IPS-NIHi11 (cell line): ENCODE measurements at regions not wholly inside any gene's neighbourhood (a gene's known extent, or its start where the extent isn't known, plus 50 kb on each side); places are given as distances from the start of the nearest gene placed in this dataset.

Experiments
- DNase-seq: peaks from one replicate; pipeline ENCODE4 v3.0.0; 2012; ENCODE audit warnings: mixed read lengths, low spot score

GRCh38 chr7:94274828-94275227 lies 119.9 kb upstream of the COL1A2 start:
- no peak for DNase-seq

- no peak for DNase-seq
These were observed 118.7 kb upstream of the COL1A2 start for GRCh38 chr7:94276027-94276426.

- DNase-seq: peak; percentile 29
These were observed 117.9 kb upstream of the COL1A2 start for GRCh38 chr7:94276795-94277194.

GRCh38 chr7:94277236-94277635 lies 117.5 kb upstream of the COL1A2 start:
- DNase-seq: no peak

- DNase-seq: no peak
These were observed 113.8 kb upstream of the COL1A2 start for GRCh38 chr7:94280851-94281250.

- DNase-seq: no peak
These were observed 110.6 kb upstream of the COL1A2 start for GRCh38 chr7:94284104-94284503.

- no peak for DNase-seq
These were observed 108.6 kb upstream of the COL1A2 start for GRCh38 chr7:94286111-94286510.

- DNase-seq: no peak
These were observed 106.6 kb upstream of the COL1A2 start for GRCh38 chr7:94288096-94288495.

- peak; percentile 76 for DNase-seq
These were observed 105.6 kb upstream of the COL1A2 start for GRCh38 chr7:94289071-94289470.

- no peak for DNase-seq
These were observed 100.1 kb upstream of the COL1A2 start for GRCh38 chr7:94294471-94295131.

- no peak for DNase-seq
These were observed 98.8 kb upstream of the COL1A2 start for GRCh38 chr7:94295850-94296249.

GRCh38 chr7:94296881-94297280 lies 97.8 kb upstream of the COL1A2 start:
- no peak for DNase-seq

- no peak for DNase-seq
These were observed 97.3 kb upstream of the COL1A2 start for GRCh38 chr7:94297397-94297838.

- DNase-seq: no peak
These were observed 95.8 kb upstream of the COL1A2 start for GRCh38 chr7:94298943-94299342.

GRCh38 chr7:94300176-94300835 lies 94.4 kb upstream of the COL1A2 start:
- no peak for DNase-seq

- peak; percentile 85 for DNase-seq
These were observed 93.6 kb upstream of the COL1A2 start for GRCh38 chr7:94301024-94301586.

- no peak for DNase-seq
These were observed 91.6 kb upstream of the COL1A2 start for GRCh38 chr7:94303118-94303517.

- DNase-seq: peak; percentile 29
These were observed 91.0 kb upstream of the COL1A2 start for GRCh38 chr7:94303695-94304094.

GRCh38 chr7:94304878-94305277 lies 89.8 kb upstream of the COL1A2 start:
- DNase-seq: no peak

GRCh38 chr7:94305836-94306235 lies 88.9 kb upstream of the COL1A2 start:
- no peak for DNase-seq

- no peak for DNase-seq
These were observed 87.2 kb upstream of the COL1A2 start for GRCh38 chr7:94307399-94308048.

GRCh38 chr7:94311515-94311914 lies 83.2 kb upstream of the COL1A2 start:
- DNase-seq: no peak

GRCh38 chr7:94313926-94314325 lies 80.8 kb upstream of the COL1A2 start:
- DNase-seq: no peak
